ENCODE measurements at regions not wholly inside any gene's neighbourhood (a gene's known extent, or its start where the extent isn't known, plus 50 kb on each side); places are given as distances from the start of the nearest gene placed in this dataset.
"Not testable (repeated sequence)": the region's sequence is repeated elsewhere in the genome, so short reads cannot be mapped to it uniquely, and the experiment has no call there.

- DNase-seq = no peak
Observed at GRCh38 chr14:82850576-82850975, 1316.9 kb upstream of the SEL1L start.

GRCh38 chr14:82854131-82854530 lies 1320.5 kb upstream of the SEL1L start:
- DNase-seq = no peak

GRCh38 chr14:82854901-82855300 lies 1321.2 kb upstream of the SEL1L start:
- DNase-seq = no peak

- peak in 4 of 14 donors; percentile 4 to 13 (median 10) for DNase-seq
Observed at GRCh38 chr14:82855912-82856391, 1322.3 kb upstream of the SEL1L start.

GRCh38 chr14:82861313-82861712 lies 1327.7 kb upstream of the SEL1L start:
- no peak for DNase-seq

- no peak for DNase-seq
Observed at GRCh38 chr14:82872494-82872893, 1338.8 kb upstream of the SEL1L start.

- no peak for DNase-seq
Observed at GRCh38 chr14:82878951-82879350, 1345.3 kb upstream of the SEL1L start.

GRCh38 chr14:82879949-82880535 lies 1346.4 kb upstream of the SEL1L start:
- DNase-seq = no peak

GRCh38 chr14:82886670-82887069 lies 1353.0 kb upstream of the SEL1L start:
- DNase-seq = no peak

- no peak for DNase-seq
Observed at GRCh38 chr14:82889701-82890100, 1356.0 kb upstream of the SEL1L start.

- no peak for DNase-seq
Observed at GRCh38 chr14:82896476-82896875, 1362.8 kb upstream of the SEL1L start.

GRCh38 chr14:82897469-82898308 lies 1364.0 kb upstream of the SEL1L start:
- DNase-seq = no peak

GRCh38 chr14:82905762-82906161 lies 1372.1 kb upstream of the SEL1L start:
- no peak for DNase-seq

- DNase-seq = no peak
Observed at GRCh38 chr14:82911930-82912329, 1378.3 kb upstream of the SEL1L start.

- DNase-seq = no peak
Observed at GRCh38 chr14:82913396-82913795, 1379.7 kb upstream of the SEL1L start.

GRCh38 chr14:82915381-82915780 lies 1381.7 kb upstream of the SEL1L start:
- DNase-seq = no peak

GRCh38 chr14:82935691-82936090 lies 1402.0 kb upstream of the SEL1L start:
- no peak for DNase-seq

GRCh38 chr14:82951171-82951570 lies 1417.5 kb upstream of the SEL1L start:
- no peak for DNase-seq

- DNase-seq = no peak
Observed at GRCh38 chr14:82963756-82964155, 1430.1 kb upstream of the SEL1L start.

- DNase-seq = no peak
Observed at GRCh38 chr14:82987502-82988124, 1454.0 kb upstream of the SEL1L start.

GRCh38 chr14:82994547-82994946 lies 1460.9 kb upstream of the SEL1L start:
- not testable (repeated sequence) for DNase-seq

- no peak for DNase-seq
Observed at GRCh38 chr14:82999802-83000201, 1466.1 kb upstream of the SEL1L start.

- DNase-seq = no peak
Observed at GRCh38 chr14:83004456-83005006, 1470.9 kb upstream of the SEL1L start.
